CD1c-positive myeloid dendritic cell (primary cell): ENCODE measurements at regions not wholly inside any gene's neighbourhood (a gene's known extent, or its start where the extent isn't known, plus 50 kb on each side); places are given as distances from the start of the nearest gene placed in this dataset.
A peak's percentile ranks its signal among the peaks of the same experiment; 100 is the strongest.

Source experiments
- DNase-seq: peaks from one replicate; pipeline ENCODE4 v3.0.0-alpha.2; 2016; ENCODE audit errors: extremely low spot score

DNA sequence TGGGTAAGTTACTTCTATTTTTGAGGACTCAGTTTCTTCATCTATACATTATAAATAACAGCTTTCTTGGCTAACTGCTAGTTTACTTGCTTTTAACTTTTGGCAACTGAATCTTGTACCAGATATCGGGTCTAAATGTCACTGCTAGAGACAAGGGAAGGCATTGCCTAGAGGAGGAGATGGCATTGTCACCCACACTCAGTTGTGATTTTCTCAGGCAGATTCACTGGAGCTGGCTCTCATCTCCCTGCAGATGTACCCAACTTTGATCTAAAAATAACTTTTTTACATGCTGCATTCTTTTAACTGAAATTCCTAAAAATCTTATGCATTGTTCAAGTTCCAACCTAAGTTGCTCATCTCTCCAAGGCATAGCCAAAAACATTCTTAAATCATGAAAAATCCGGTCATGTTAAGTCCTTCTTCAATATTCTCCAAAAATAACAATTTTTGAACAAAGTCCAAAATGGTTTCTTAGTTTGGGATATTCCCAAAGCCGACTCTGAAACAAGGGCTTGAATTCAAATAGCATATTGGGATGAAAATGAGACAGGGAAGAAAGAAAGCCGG, 469.0 kb upstream of the BOD1L1 start:
- DNase-seq = no peak

DNA sequence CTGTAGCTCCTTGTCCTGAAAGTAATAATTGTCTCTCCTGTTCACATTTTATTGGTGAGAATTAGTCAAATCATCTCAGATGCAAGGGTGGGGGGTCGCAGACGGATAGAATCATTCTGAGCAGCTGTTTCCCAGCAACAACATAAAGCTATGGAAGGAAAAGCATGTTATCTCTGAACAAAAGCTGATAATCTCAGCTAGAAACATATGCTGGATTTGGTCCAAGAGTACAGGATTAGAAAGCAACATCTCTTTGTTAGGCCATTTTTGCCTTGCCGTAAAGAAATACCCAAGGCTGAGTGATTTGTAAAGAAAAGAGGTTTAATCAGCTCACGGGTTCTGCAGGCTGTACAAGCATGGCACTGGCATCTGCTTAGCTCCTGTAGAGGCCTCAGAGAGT, 472.8 kb upstream of the BOD1L1 start:
- no peak for DNase-seq

DNA sequence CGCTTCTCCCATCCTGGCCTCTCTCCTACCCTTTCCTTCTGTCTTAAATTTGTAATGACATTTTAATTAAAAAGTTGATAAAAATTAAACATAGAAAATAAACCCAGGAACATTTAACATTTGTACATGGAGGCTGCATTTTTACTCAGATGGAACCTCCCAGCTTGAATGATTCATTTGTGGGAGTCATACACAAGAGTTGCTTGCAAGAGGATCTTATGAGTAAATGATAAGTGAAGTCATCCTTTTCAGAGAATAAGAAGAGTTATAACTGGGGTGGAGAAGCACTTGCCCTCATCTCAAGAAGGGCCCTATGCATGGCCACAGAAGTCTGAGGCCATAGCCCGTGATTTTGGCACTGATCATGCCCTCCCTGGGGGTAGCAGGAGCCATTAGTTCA, 482.9 kb upstream of the BOD1L1 start:
- DNase-seq = no peak

DNA sequence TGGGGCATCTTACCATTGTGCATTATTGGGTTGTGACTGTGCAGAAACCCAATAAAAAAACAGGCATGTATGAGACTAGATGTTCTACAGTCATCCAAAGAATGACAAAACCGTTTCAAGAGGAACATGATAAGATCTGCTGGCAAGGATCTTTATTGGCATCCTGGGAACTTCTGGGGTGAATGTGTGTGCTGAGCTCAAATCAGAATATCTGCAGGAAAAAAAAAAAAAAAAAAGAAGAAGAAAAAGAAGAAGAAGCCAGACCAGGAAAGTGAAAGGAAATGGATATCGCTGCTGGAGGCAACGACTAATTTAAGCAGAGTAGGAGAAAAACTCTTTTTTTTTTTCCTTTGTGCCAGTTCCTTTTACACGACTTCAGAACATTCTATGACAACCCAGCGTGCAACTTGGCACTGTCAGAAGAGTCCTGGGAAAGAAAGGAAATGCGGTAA, 484.2 kb upstream of the BOD1L1 start:
- DNase-seq = peak; percentile 27

DNA sequence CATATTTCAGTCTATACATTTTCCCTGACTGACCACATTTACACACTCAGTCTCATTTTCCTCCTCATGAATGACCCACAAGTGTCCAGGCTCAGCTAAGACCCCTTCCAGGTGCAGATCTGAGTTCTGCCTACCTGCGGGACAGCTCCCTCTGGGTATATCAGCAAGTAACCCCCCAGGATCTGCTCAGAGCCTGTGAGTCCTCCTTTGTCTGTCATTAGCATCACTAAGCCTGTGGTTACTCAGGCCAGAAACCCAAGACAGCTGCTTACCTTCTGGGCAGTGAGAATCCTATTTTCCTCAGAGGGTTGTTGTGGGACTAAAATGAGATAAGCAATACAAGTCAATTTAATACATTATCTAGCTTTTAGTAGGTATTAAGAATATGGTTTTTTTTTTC, 487.6 kb upstream of the BOD1L1 start:
- DNase-seq = no peak

DNA sequence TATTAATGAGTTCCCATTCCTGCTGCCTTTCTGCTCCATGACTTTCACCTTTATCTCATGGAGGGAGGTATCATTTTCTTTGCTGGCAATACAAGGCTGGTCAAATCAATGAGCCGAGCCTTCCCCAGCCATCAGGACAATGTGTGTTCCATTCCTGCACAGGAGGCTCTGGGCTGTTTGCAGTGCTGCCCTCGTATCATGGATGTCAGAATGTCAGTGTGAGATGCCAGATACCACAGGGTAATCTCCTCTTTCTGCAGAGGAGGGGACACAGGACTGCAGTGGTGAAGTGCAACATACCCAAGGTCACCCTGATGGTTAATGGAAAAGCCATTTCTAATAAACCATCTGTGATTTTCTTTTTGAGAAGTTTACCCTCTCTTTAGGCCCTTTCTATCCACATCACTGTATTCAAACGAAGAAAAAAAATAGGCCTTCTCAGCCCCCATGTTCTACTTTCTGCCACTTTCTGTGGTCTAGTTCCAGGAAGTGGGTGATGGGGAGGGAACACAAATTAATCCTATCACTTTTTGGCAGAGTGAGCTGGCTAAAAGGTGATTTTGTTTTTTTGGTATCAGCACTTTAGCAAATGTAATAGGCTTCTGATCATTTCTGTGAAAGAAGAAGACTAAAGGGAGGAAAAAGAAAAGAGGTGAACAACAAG, 490.2 kb upstream of the BOD1L1 start:
- no peak for DNase-seq

DNA sequence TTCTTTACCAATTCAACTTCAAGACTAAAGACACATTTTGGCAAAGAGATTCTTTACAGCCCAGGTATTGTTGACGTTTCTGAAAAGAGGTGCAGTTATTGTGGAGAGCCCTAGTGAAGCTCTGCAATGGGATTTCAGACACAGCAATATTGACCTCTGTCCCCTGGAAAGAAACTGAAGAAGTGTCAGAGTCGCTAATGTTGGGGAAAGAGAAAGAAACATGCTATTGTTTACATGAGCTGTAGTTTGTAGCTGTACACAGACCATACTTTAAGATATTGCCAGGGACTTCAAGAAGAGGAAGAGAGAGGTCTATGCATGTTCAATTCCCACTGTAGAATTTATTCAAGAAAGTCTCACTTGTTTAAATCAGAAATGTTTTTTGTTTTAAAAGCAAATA, 497.3 kb upstream of the BOD1L1 start:
- DNase-seq = peak; percentile 11

DNA sequence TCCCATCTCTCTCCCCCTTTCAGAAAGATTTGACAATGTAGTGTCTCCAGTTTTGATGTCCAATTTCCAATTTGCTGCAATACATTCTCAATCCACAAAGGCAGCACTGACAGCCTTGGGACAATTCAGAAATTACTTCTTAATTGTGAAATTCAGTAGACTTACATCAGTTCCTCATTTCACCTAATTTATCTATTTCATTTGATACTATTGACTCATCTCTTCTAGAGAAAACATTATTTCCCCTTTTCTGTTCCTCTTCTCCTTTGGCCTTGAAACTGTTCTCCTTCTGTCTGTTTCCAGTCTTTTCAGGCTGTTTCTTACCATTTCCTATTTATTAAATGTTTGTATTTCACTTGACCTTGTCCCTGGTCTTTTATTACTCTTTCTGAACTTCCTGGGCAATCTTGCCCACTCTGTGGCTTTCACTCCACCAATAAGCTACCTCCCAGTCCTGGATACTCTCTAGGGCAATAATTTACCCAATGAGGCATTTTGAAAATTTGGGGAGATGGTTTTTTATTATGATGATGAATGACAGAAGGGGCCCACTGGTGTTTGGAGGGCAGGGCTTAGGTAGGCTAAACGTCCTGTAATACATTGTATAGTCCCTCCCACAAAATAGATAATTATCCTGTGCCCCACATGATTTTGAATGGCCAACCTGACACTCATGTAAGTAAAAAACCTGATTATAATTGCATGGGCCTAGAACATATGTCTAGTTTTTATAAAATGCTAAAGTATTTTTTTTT, 498.0 kb upstream of the BOD1L1 start:
- DNase-seq = peak; percentile 89

DNA sequence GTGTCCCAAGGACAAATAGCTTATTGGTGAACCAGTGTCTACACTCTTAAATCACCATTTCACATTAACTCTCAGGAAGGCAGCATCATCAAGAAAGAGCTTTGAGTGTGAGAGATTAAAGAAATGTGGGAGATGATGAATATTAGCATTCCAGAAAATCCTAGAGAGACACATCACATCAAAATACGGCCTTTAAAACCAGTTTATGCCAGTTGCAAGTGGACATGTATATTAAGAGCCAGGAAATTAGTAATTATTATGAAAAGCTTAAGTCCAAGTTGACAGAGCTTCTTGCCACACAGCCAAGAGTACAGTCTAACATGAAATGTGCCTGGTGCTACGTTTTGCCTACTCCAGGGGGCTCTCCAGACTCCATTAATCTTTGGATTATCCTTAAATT, 503.0 kb upstream of the BOD1L1 start:
- DNase-seq = no peak

DNA sequence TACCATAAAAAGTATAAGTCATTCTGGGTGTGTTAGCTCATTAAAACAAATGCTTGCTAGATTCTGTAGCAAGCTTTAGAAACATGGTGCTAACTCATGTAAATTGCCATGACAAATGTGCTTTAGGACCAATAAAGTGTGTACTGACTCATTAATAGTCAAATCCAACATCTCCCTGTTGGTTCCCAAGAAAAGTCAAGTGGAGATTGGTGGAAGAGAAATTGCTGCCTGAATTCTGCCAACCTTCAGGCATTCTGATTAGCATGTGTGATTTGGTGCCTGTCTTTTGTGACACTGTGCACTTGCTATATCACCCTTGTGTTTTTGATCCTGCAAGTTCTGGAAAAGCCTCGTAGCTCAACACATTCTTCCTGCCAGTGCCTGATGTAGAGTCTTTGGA, 503.8 kb upstream of the BOD1L1 start:
- no peak for DNase-seq

DNA sequence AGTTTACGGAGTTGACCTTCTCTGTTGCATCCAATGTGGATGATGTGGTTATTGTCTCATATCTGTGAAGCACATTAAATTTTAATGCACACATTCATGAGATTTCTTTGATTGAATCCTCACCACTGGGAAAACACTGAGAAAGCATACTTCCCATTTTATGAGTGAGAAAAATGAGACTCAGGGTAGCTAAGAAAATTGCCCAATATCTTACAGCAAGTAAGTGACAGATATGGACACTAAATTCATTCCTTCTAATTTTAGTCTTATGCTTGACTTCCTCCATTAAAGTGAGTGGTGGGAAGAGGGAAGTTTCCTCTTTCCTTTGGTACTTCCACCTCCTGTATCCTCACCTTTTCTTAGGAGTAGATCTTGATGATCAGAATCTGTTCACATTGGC, 504.8 kb upstream of the BOD1L1 start:
- peak; percentile 65 for DNase-seq

DNA sequence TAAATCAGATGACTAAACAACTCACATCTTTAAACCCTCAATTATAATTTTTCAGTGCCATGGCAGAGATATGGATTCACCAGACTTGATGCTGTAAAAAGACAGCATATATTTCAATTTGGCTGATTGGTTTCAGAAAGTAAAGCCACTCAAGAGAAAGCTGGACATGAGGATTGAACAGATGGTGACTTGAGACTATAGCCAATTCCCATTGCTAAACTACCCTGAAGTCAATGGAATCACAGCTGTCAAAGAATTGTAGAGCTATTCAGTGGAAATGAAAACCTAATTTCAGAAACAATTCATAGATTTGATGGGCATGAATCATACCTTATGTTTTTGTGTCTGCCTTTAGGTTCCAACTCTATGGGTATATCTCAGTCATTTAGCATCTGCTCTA, 510.6 kb upstream of the BOD1L1 start:
- no peak for DNase-seq

DNA sequence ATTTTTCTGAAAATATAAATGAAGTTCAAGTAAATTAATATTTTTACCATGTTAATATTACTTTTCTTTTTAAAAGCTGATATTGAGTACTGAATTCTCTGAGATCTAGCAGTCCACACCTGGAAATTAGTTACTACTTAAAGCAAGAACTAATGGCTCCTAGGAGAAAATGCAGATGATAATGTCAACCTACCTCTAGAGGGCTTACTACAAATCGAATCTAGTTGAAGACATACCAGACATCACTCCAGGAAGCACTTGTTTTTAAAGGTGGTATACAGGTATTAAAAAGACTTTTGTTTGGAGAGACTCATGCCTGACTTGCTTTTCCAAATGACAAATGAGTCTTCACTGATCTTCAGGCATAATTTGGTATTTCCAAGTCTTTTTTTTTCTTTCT, 516.4 kb upstream of the BOD1L1 start:
- DNase-seq = no peak

DNA sequence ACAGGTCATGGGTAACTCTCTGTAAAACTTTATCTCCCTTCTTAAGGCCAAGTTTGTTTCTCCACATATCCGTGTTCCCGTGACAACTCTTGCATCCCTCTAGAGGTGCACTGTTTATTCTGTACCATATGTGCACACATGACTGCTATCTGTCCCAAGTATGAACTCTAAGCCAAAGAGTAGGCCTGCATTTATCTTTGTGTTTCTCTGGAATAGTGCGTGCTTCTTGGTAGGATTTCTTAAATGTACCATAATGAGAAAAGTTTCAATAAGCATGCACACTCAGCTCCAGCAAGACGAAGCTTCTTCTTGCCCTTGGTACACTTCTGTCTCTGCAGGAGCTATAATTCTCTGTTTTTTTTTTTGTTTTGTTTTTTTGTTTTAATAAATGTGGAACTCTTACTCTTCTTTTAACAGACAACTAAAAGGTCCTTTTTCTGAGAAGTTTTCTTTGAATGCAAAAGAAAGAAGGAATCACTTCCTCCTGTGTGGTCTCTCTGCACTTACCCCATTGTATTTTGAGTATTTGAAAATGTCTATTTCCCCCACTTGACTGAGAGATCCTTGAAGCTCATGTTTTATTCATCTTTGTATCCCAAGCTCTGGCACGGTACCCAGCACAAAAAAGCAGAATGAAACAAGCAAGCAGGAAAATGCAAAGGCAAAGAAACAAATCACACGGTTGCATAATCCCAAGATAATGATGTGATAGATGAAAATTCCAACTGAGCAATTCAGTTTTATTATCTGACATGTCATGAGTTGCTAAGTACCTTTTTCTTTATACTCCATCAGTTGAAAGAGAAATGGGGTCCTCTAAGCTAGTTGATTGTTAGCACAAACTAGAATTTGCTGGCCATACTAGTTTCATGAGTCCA, 521.9 kb upstream of the BOD1L1 start:
- DNase-seq = peak; percentile 22

DNA sequence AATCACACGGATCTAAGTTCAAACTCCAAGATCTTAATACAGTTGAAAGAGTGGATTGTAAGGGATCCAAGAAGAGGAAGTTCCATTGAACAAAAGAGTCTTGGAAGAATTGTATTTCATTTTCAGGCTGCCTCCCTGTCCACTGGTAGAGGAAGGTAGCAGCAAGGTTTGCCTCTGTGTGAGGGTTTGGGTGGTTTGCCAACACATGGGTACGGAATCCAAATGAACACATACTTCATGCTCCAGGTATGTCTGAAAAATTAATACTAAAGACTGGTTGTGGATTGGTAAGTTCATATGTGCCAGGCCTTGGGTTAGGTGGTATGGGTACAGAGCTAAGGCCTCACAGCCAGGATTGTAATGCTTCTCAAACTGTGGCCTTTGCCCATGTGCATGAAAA, 523.6 kb upstream of the BOD1L1 start:
- DNase-seq = no peak

DNA sequence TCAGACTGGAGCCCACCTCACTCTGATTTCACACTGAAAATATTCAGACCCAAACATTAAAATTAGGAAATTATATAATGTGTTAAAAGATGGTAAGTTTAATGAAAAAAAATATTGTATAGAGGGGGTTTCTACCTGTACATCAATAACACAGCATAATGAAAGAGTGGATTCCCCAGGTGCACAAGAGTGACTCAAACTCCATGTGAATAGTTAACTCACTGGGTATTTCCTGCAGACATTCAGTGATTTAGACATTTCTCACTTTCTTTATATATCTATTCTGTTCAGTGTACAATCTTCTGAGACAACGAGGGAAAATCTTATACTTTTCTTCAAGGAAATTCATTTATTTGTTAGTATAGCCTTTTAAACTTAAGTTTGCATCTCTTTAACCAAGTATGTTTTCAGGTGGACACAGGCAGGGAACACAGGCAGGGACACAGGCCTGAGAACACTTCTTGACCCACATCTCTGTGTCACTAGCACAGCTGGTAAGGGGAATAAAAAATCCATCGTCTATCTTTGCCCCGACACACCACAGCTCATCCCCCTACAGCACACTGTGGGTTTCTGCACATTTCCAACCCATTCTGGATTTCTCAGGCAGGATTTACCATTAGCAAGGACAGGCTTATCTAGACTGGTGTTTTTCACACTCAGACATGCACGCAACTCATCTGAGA, 525.5 kb upstream of the BOD1L1 start:
- DNase-seq = no peak

DNA sequence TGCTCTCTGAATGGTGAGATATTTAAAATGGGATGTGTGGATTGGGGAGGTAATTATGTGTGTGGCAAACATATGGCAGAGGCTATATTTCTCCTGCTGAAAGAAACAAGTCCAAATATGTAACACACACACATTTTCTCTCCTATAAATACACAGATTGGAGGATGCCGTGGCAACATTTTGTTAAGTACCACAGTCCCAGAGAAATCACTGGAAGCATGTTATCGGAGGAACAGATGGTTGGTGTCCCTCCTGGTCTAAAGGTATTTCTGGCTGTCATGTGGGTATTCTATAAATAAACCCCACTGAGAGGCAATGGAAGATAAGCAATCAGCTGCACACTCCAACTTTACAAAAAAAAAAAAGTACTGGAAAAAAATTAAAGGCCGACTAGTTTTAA, 528.3 kb upstream of the BOD1L1 start:
- DNase-seq = no peak

DNA sequence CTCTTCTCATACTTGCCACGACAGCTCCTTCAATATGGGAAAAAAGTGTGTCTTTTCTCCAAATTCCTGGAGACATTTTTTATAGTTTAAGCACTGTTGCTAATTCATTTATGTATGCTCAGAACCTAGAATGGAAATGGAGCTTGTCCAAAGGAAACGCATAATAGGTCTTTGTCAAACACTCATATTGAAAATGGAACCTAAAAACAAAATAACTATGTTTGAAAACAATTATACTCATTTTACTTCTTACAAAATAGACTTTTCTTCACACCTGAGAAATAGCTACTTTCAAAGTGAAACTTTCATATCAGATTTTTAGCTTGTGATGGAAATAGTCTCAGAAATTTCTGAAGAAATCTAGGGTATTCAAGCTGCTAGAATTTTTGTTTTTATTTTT, 529.7 kb upstream of the BOD1L1 start:
- no peak for DNase-seq

DNA sequence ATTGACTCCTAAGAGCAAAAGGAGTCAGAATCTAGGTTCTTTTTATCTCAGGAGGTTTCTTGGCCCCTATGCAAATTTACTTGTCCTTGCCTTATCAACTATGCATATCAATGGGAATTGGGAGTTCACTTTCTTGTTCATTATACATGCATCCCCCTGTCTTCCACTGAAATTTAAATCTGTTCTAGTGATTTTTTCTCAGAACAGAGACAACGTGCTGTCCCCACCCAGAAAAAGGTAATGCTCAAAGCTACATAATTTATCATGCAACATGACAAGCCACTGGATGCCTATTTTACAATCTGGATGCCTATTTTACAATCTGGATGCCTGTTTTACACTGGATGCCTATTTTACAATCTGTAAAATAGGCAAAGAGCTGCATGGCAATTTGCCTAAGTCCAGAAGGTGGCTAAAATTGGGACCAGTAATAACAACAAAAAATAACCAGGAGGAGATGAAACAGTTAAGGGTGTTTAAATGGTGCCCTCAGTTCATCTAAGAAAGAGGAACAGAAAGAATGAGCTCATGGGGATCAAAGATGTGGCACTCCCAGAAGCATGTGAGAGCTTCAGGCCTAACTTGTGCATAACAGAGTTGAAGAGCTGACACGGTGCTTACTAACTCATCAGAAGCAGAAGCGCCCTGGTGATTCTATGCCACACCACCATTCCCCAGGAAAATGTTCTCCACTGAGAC, 537.8 kb upstream of the BOD1L1 start:
- DNase-seq = peak; percentile 87

DNA sequence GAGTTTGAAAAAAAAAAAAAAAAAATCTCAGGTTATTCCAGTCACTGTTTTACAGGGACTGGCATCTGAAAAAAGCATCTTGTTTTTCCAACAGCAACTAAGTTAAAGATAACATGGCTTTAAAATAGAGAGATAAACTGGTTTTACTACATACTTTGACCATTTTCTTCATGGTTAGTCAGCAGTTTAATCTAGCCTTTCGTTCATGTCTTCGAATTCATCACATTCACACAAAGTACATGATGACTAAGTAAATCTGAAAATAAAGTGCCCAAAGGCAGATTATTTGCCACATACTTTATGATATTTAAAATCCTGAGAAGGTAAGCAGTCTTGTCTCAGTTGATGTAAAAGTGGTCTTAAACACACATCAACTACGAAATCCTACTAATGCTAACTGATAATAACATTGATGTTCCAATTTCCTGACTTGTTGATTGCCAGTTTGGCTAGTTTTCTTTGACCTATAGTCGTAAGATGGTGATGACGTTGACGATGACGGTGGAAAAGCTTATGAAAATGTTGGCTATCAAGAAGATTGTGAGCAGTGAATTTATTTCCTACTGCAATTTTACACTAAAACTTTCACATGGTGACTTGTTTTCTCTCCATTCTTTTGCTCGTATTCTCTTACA, 540.5 kb upstream of the BOD1L1 start:
- DNase-seq = no peak

DNA sequence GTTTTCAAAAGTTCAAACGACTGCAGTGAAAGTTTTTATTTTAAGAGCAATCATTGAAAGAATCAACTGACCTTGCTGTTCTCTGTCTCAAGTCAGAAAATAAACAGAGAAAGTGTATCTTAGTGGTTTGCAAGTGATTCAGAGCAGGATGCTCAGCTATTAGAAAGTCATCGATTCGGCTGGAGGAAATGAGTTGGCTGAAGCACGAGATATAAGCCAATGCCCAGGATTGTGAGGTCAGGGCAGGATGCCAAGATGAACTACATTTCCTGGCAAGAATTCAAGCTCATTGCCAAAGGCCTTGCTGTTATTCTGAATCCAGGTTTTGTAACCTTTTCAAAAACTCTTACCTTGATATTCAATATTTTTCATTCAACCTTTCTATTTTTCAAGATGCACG, 541.4 kb upstream of the BOD1L1 start:
- peak; percentile 73 for DNase-seq
